Endothelial cell (in vitro differentiated cells): ENCODE measurements at regions not wholly inside any gene's neighbourhood (a gene's known extent, or its start where the extent isn't known, plus 50 kb on each side); places are given as distances from the start of the nearest gene placed in this dataset.
"Not testable (repeated sequence)": the region's sequence is repeated elsewhere in the genome, so short reads cannot be mapped to it uniquely, and the experiment has no call there.

ENCODE experiments used
- DNase-seq: peaks from one replicate; pipeline ENCODE4 v3.0.0; 2021; ENCODE audit warnings: low spot score
- H3K27ac Mint-ChIP-seq: one replicate; pipeline ENCODE4 v1.8.0; 2021; ENCODE audit warnings: mixed read lengths, inconsistent platforms; ENCODE audit not compliant: unreplicated experiment
- H3K27me3 Mint-ChIP-seq: one replicate; pipeline ENCODE4 v1.8.0; 2021; ENCODE audit warnings: mild to moderate bottlenecking, moderate library complexity, mixed read lengths, inconsistent platforms; ENCODE audit not compliant: unreplicated experiment
- H3K36me3 Mint-ChIP-seq: one replicate; pipeline ENCODE4 v1.8.0; 2021; ENCODE audit warnings: mild to moderate bottlenecking, low read depth, mixed read lengths, inconsistent platforms; ENCODE audit not compliant: unreplicated experiment
- H3K4me1 Mint-ChIP-seq: one replicate; pipeline ENCODE4 v1.8.0; 2021; ENCODE audit warnings: mild to moderate bottlenecking, mixed read lengths, inconsistent platforms; ENCODE audit not compliant: unreplicated experiment
- H3K4me3 Mint-ChIP-seq: one replicate; pipeline ENCODE4 v1.8.0; 2021; ENCODE audit warnings: mild to moderate bottlenecking, mixed read lengths, inconsistent platforms; ENCODE audit not compliant: unreplicated experiment
- H3K9me3 Mint-ChIP-seq: one replicate; pipeline ENCODE4 v1.8.0; 2021; ENCODE audit warnings: mixed read lengths, inconsistent platforms; ENCODE audit not compliant: unreplicated experiment
- TF ChIP-seq, protein P1 (sequence below): fragments of 200-600 bp; sonication (generic); IDR thresholded peaks from one replicate; pipeline ENCODE4 v1.5.0; 2021; ENCODE audit warnings: antibody characterized with exemption; ENCODE audit not compliant: unreplicated experiment

DNA sequence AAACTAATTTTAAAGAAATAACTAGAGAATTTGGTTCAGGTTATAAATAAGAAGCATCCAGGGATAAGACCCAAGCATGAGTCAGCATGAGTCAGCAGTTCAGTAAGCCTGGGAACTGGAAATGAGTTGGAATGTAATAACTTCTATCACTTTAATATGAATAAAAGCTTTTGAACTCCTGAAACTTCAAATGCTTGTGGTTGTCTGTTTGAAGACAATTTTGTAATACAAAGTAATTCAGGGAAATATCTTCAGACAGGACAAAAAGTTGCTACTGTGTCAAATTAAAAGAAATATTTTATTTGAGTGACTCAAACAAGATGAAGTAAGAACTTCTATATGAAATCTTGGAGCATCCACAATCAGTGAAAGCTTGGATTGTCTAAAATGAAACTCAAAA, 331.2 kb upstream of the DAB2 start:
- TF ChIP-seq, protein P1, sequence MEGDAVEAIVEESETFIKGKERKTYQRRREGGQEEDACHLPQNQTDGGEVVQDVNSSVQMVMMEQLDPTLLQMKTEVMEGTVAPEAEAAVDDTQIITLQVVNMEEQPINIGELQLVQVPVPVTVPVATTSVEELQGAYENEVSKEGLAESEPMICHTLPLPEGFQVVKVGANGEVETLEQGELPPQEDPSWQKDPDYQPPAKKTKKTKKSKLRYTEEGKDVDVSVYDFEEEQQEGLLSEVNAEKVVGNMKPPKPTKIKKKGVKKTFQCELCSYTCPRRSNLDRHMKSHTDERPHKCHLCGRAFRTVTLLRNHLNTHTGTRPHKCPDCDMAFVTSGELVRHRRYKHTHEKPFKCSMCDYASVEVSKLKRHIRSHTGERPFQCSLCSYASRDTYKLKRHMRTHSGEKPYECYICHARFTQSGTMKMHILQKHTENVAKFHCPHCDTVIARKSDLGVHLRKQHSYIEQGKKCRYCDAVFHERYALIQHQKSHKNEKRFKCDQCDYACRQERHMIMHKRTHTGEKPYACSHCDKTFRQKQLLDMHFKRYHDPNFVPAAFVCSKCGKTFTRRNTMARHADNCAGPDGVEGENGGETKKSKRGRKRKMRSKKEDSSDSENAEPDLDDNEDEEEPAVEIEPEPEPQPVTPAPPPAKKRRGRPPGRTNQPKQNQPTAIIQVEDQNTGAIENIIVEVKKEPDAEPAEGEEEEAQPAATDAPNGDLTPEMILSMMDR, result no peak
- Mint-ChIP-seq H3K9me3 (no peaks in the 10 kb centered on the region), H3K27ac (no peak overlapping the region), H3K36me3 (no peaks in the 10 kb centered on the region), H3K4me1 (no peaks in the 10 kb centered on the region), H3K27me3 (peaks cover 2% of the 10 kb centered on the region), H3K4me3 (no peak overlapping the region)
- DNase-seq, result no peak

DNA sequence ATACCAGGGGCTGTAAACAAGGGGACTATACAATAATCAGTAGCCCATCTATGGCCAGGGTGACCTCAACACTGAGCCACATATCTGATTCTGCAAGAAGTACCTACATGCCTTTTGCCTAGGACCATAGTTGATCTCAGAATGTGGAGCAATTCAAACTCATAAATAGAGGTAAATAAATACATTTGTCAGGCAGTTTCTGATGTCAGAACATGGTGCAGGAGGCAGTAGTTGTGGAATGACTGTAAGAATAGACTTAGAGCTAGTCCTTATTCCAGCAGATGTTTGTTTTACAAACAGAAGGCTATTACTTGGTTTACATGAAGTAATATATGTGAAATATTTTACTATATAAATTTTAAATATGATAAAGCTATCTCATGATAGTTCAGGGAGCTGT, 330.7 kb upstream of the DAB2 start:
- TF ChIP-seq, protein P1, result no peak
- no peaks in the 10 kb centered on the region for H3K4me1 Mint-ChIP-seq
- H3K4me3 Mint-ChIP-seq, result no peak overlapping the region
- no peaks in the 10 kb centered on the region for H3K9me3 Mint-ChIP-seq
- no peak for DNase-seq
- H3K27me3 Mint-ChIP-seq, result peaks cover 2% of the 10 kb centered on the region
- H3K36me3 Mint-ChIP-seq, result no peaks in the 10 kb centered on the region
- no peak overlapping the region for H3K27ac Mint-ChIP-seq

DNA sequence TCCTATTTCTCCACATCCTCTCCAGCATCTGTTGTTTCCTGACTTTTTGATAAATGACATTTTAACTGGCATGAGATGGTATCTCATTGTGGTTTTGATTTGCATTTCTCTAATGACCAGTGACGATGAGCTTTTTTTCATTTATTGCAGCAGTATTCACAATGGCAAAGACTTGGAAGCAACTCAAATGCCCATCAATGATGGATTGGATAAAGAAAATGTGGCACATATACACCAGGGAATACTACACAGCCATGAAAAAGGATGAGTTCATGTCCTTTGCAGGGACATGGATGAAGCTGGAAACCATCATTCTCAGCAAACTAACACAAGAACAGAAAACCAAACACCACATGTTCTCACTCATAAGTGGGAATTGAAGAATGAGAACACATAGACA, 329.0 kb upstream of the DAB2 start:
- H3K4me3 Mint-ChIP-seq, H3K36me3 Mint-ChIP-seq, H3K9me3 Mint-ChIP-seq, H3K27me3 Mint-ChIP-seq, H3K27ac Mint-ChIP-seq, H3K4me1 Mint-ChIP-seq, DNase-seq: not testable (repeated sequence)

DNA sequence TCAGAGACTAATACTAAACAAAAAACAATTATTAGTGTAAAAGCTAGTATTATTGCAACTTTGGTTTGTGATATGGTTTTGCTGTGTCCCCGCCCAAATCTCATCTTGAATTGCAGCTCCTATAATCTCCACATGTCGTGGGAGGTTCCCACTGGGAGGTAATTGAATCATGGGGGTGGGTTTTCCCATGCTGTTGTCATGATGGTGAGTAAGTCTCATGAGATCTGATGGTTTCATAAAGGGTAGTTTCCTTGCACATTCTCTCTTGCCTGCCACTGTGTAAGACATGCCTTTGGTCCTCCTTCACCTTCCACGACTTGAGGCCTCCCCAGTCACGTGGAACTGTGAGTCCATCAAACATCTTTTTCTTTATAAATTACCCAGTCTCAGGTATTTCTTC, 325.9 kb upstream of the DAB2 start:
- Mint-ChIP-seq H3K27ac (no peak overlapping the region), H3K4me1 (no peaks in the 10 kb centered on the region)
- TF ChIP-seq, protein P1, result no peak

DNA sequence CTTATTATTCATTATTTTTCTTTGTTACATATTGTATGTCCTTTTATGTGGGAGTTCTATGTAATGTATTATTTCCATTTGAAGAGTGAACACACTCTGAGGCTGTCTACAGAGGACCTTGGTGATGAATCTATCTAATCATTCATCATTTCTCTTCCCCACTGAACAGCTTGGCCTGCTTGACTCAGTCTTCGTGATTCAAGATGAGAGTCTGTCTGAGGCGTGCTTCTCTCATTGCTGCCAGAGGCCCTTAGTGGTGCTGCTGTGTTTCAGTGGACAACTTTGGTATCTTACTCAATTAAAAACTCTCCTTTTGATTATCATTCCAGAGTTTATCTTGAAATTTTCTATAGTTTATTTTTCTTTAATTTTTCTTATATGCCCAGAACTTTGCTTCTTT, 318.1 kb upstream of the DAB2 start:
- TF ChIP-seq, protein P1, result no peak
- no peaks in the 10 kb centered on the region for H3K27me3 Mint-ChIP-seq
- H3K9me3 Mint-ChIP-seq, result no peaks in the 10 kb centered on the region
- H3K36me3 Mint-ChIP-seq, result no peaks in the 10 kb centered on the region
- H3K4me3 Mint-ChIP-seq, result no peak overlapping the region
- no peak overlapping the region for H3K27ac Mint-ChIP-seq
- no peak for DNase-seq
- H3K4me1 Mint-ChIP-seq, result peaks cover 5% of the 10 kb centered on the region

More for the DNA sequence above, 325.9 kb upstream of the DAB2 start:
- Mint-ChIP-seq H3K9me3 (no peaks in the 10 kb centered on the region), H3K36me3 (no peaks in the 10 kb centered on the region), H3K4me3 (no peak overlapping the region), H3K27me3 (no peaks in the 10 kb centered on the region)
- DNase-seq, result no peak

DNA sequence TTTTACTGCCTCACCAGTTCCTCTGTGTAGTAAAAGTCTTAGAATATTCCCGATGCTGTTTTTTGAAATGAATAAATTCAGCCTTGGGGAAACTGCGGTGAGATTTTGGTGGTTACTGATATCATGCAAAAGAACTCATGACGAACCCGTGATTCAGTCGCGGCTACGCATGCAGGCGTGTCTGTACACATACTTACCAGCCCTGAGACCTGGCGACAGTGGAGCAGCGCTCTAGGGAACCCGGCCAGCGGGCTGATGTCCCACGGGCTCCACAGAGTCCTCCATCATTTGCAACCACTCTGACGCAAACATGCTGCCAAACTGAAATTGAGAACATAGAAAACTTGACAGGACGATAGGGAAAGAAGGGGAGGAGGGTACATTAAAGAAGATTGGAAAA, 315.6 kb upstream of the DAB2 start:
- no peaks in the 10 kb centered on the region for H3K36me3 Mint-ChIP-seq
- peaks cover 2% of the 10 kb centered on the region for H3K27me3 Mint-ChIP-seq
- no peaks in the 10 kb centered on the region for H3K9me3 Mint-ChIP-seq
- DNase-seq, result no peak
- H3K27ac Mint-ChIP-seq, result no peak overlapping the region
- H3K4me3 Mint-ChIP-seq, result no peak overlapping the region
- peaks cover 8% of the 10 kb centered on the region for H3K4me1 Mint-ChIP-seq
- TF ChIP-seq, protein P1, result no peak
